PFSK-1 (cell line): ENCODE measurements at regions not wholly inside any gene's neighbourhood (a gene's known extent, or its start where the extent isn't known, plus 50 kb on each side); places are given as distances from the start of the nearest gene placed in this dataset.

Experiments
- FOXP2 ChIP-seq: optimal IDR thresholded peaks from 2 replicates; pipeline ENCODE3; 2011; ENCODE audit warnings: borderline replicate concordance, control low read depth, inconsistent platforms; ENCODE audit not compliant: insufficient read depth; ENCODE audit errors: extremely low read length, extremely low read depth
- POLR2AphosphoS5 ChIP-seq: IDR thresholded peaks from 2 replicates; pipeline ENCODE4 v1.6.1; 2012; ENCODE audit warnings: low read depth, mild to moderate bottlenecking, control low read depth, low read length, moderate library complexity
- REST ChIP-seq, 2 experiments: IDR thresholded peaks; 2 replicates each; pipeline versions ENCODE4 v1.6.1 to v1.8.0; 2011 to 2012; ENCODE audit warnings: low read depth in 2 of 2, low read length in 2 of 2, control low read depth in 1 of 2, inconsistent platforms in 1 of 2, mild to moderate bottlenecking in 1 of 2, moderate library complexity in 1 of 2; ENCODE audit not compliant: insufficient read depth in 1 of 2
- SIN3A ChIP-seq: IDR thresholded peaks from 2 replicates; pipeline ENCODE4 v1.6.1; 2012; ENCODE audit warnings: mild to moderate bottlenecking, low read length, moderate library complexity, borderline replicate concordance; ENCODE audit not compliant: insufficient read depth
- TAF1 ChIP-seq: IDR thresholded peaks from 2 replicates; pipeline ENCODE4 v1.6.1; 2012; ENCODE audit warnings: low read length, control low read depth, borderline replicate concordance; ENCODE audit not compliant: insufficient read depth

- TF ChIP-seq TAF1 (no peak), SIN3A (no peak), REST (IDR thresholded peaks at IDR 0.05; ENCODE audit: insufficient read depth in 1 of 2, low read depth in 2 of 2, low read length in 2 of 2) (no peak), POLR2AphosphoS5 (no peak), FOXP2 (no peak)
Observed at GRCh38 chr7:131045526-131045925, 282.1 kb upstream of the MKLN1 start.

- no peak for TF ChIP-seq REST (IDR thresholded peaks at IDR 0.05; ENCODE audit: insufficient read depth in 1 of 2, low read depth in 2 of 2, low read length in 2 of 2)
- TF ChIP-seq SIN3A: no peak
- TF ChIP-seq POLR2AphosphoS5: no peak
- TF ChIP-seq TAF1: no peak
- no peak for TF ChIP-seq FOXP2
Observed at GRCh38 chr7:131046246-131046645, 281.4 kb upstream of the MKLN1 start.

GRCh38 chr7:131047651-131048304 is 279.9 kb upstream of the MKLN1 start:
- TF ChIP-seq TAF1 (no peak), FOXP2 (no peak), SIN3A (no peak), POLR2AphosphoS5 (no peak), REST (IDR thresholded peaks at IDR 0.05; ENCODE audit: insufficient read depth in 1 of 2, low read depth in 2 of 2, low read length in 2 of 2) (no peak)

GRCh38 chr7:131051304-131051703 is 276.4 kb upstream of the MKLN1 start:
- no peak for TF ChIP-seq REST (IDR thresholded peaks at IDR 0.05; ENCODE audit: insufficient read depth in 1 of 2, low read depth in 2 of 2, low read length in 2 of 2)
- TF ChIP-seq FOXP2: no peak
- TF ChIP-seq SIN3A: no peak
- TF ChIP-seq POLR2AphosphoS5: no peak
- no peak for TF ChIP-seq TAF1
